Mesenchymal stem cell (in vitro differentiated cells and primary cell): ENCODE measurements at regions not wholly inside any gene's neighbourhood (a gene's known extent, or its start where the extent isn't known, plus 50 kb on each side); places are given as distances from the start of the nearest gene placed in this dataset.

Experiments used
- DNase-seq: peaks from one replicate; pipeline ENCODE4 v3.0.0-alpha.2; 2013
- H2AFZ ChIP-seq: one replicate; pipeline ENCODE4 v1.6.1; 2013; ENCODE audit warnings: low read depth, mild to moderate bottlenecking, control low read depth, inconsistent platforms, low read length, moderate library complexity
- H2AK5ac ChIP-seq: 2 replicates; pipeline ENCODE4 v1.6.1; 2013; ENCODE audit warnings: low read length, moderate library complexity, mild to moderate bottlenecking, inconsistent platforms; ENCODE audit not compliant: severe bottlenecking
- H2BK120ac ChIP-seq: one replicate; pipeline ENCODE4 v1.6.1; 2013; ENCODE audit warnings: low read depth, mild to moderate bottlenecking, inconsistent platforms, low read length, moderate library complexity
- H2BK12ac ChIP-seq, 2 experiments: one replicate each; pipeline ENCODE4 v1.6.1; 2013; ENCODE audit warnings: inconsistent platforms in 2 of 2, low read length in 2 of 2, mild to moderate bottlenecking in 2 of 2, moderate library complexity in 2 of 2, control low read depth in 1 of 2
- H2BK15ac ChIP-seq: one replicate; pipeline ENCODE4 v1.6.1; 2013; ENCODE audit warnings: mild to moderate bottlenecking, low read depth, inconsistent platforms; ENCODE audit not compliant: poor library complexity, severe bottlenecking
- H2BK5ac ChIP-seq: 2 replicates; pipeline ENCODE4 v1.6.1; 2013; ENCODE audit warnings: low read depth, mild to moderate bottlenecking, low read length, control low read depth, inconsistent platforms; ENCODE audit not compliant: poor library complexity, severe bottlenecking
- H3K14ac ChIP-seq, 2 experiments: one replicate each; pipeline ENCODE4 v1.6.1; 2013; ENCODE audit warnings: inconsistent platforms in 2 of 2, low read length in 2 of 2, control low read depth in 1 of 2, mild to moderate bottlenecking in 1 of 2, moderate library complexity in 1 of 2
- H3K18ac ChIP-seq, 2 experiments: one replicate each; pipeline ENCODE4 v1.6.1; 2013; ENCODE audit warnings: inconsistent platforms in 2 of 2, low read length in 2 of 2, control low read depth in 1 of 2, low read depth in 1 of 2, mild to moderate bottlenecking in 1 of 2
- H3K23ac ChIP-seq, 2 experiments: one replicate each; pipeline ENCODE4 v1.6.1; 2013; ENCODE audit warnings: inconsistent platforms in 2 of 2, low read length in 2 of 2, mild to moderate bottlenecking in 2 of 2, moderate library complexity in 2 of 2, control low read depth in 1 of 2
- H3K27ac ChIP-seq: 2 replicates; pipeline ENCODE4 v1.5.1; 2013; ENCODE audit warnings: mild to moderate bottlenecking, moderate library complexity, low read length, control low read depth, inconsistent platforms; ENCODE audit not compliant: poor library complexity, severe bottlenecking
- H3K27me3 ChIP-seq, 2 experiments: 2 replicates each; pipeline versions ENCODE4 v1.6.1 to v1.7.0; 2013; ENCODE audit warnings: low read length in 2 of 2, mild to moderate bottlenecking in 2 of 2, moderate library complexity in 2 of 2, control low read depth in 1 of 2, inconsistent platforms in 1 of 2; ENCODE audit not compliant: control insufficient read depth in 1 of 2, insufficient read depth in 1 of 2
- H3K36me3 ChIP-seq, 2 experiments: 2 replicates each; pipeline versions ENCODE4 v1.6.1 to v1.7.0; 2013; ENCODE audit warnings: low read length in 2 of 2, control low read depth in 1 of 2, inconsistent platforms in 1 of 2, low read depth in 1 of 2, mild to moderate bottlenecking in 1 of 2; ENCODE audit not compliant: insufficient read depth in 2 of 2, control insufficient read depth in 1 of 2
- H3K4ac ChIP-seq, 2 experiments: one replicate each; pipeline ENCODE4 v1.6.1; 2013; ENCODE audit warnings: inconsistent platforms in 2 of 2, low read length in 2 of 2, mild to moderate bottlenecking in 2 of 2, moderate library complexity in 2 of 2, control low read depth in 1 of 2, low read depth in 1 of 2
- H3K4me1 ChIP-seq: 2 replicates; pipeline ENCODE4 v1.6.1; 2013; ENCODE audit warnings: low read depth, low read length, control low read depth; ENCODE audit not compliant: control insufficient read depth, insufficient read depth
- H3K4me2 ChIP-seq: 2 replicates; pipeline ENCODE4 v1.6.1; 2013; ENCODE audit warnings: low read length, mild to moderate bottlenecking, inconsistent platforms; ENCODE audit not compliant: poor library complexity, severe bottlenecking
- H3K4me3 ChIP-seq, 2 experiments: 2 replicates each; pipeline versions ENCODE4 v1.5.1 to v1.7.0; 2013; ENCODE audit warnings: low read length in 2 of 2, mild to moderate bottlenecking in 2 of 2, control low read depth in 1 of 2, low read depth in 1 of 2; ENCODE audit not compliant: insufficient read depth in 1 of 2
- H3K79me1 ChIP-seq: replicated peaks from 2 replicates; pipeline ENCODE4 v1.6.1; 2013; ENCODE audit warnings: mild to moderate bottlenecking, control low read depth, low read length, inconsistent platforms; ENCODE audit not compliant: poor library complexity, severe bottlenecking
- H3K9ac ChIP-seq: 2 replicates; pipeline ENCODE4 v1.7.0; 2013; ENCODE audit warnings: mild to moderate bottlenecking, low read length, moderate library complexity
- H3K9me3 ChIP-seq: 2 replicates; pipeline ENCODE4 v1.7.0; 2013; ENCODE audit warnings: mild to moderate bottlenecking, low read length; ENCODE audit not compliant: control insufficient read depth
- H4K8ac ChIP-seq: one replicate; pipeline ENCODE4 v1.6.1; 2013; ENCODE audit warnings: inconsistent platforms, mild to moderate bottlenecking, low read length, moderate library complexity
- H4K91ac ChIP-seq: one replicate; pipeline ENCODE4 v1.6.1; 2013; ENCODE audit warnings: mild to moderate bottlenecking, low read length, inconsistent platforms
- WGBS: methylation state at CpG from one replicate; pipeline ENCODE4 v1.1.7; 2013; ENCODE audit warnings: mixed read lengths; 5-methylcytosine and 5-hydroxymethylcytosine counted together

DNA sequence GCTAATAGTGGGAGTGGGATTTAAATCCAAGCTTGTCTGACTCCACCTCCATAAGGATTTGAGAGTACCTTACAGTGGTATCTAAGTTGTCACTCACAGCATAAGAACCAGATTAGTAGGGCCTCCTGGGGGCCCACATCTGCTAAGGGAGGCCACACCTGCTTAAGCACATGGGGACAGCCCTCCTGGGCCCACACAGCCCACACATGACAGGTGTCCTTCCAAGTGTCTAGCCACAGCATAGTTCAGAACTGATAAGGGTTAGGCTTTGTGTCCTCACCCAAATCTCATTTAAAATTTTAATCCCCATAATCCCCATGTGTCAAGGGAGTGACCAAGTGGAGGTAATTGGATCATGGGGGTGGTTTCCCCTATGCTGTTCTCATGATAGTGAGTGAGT lies 186.0 kb upstream of the HMGA2 start:
- DNase-seq: no peak
- Histone ChIP-seq H2BK120ac (peak overlapping the region; percentile 11), H4K91ac (peak overlapping the region; percentile 5), H3K4me3 (no peak overlapping the region), H3K79me1 (no peaks in the 10 kb centered on the region), H3K14ac (no peak overlapping the region), H3K36me3 (no peaks in the 10 kb centered on the region), H3K27me3 (no peaks in the 10 kb centered on the region), H3K23ac (no peak overlapping the region), H3K9ac (no peak overlapping the region), H2AFZ (no peak overlapping the region), H2BK12ac (peak overlapping the region; percentile 32 to 88), H2BK5ac (no peak overlapping the region), H2AK5ac (no peak overlapping the region), H3K4ac (peak overlapping the region in 1 of 2 experiments; percentile 12), H3K18ac (peak overlapping the region in 1 of 2 experiments; percentile 52), H3K4me2 (no peak overlapping the region), H3K27ac (no peak overlapping the region), H2BK15ac (no peak overlapping the region), H3K9me3 (no peaks in the 10 kb centered on the region), H3K4me1 (peaks cover 2% of the 10 kb centered on the region), H4K8ac (peak overlapping the region; percentile 1)

DNA sequence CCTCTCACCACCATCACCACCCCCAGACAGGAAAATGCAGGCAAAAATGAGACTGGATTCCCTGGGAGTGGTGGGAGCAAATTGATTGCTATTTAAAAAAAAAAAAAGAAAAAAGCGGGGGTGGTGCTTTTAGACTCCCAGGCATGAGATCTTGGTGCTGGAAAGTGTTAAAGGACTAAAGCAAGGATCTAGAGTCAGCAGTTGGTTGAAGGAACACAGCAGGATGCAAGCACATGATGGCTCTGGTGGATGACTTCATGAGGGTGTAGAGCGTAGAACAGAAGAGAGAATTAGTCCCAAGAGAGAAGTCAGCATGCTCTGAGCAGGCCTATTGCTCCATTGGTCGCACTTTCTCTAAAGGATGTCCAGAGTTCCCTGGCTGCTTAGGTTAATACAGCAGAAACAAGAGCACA lies 183.8 kb upstream of the HMGA2 start:
- peak overlapping the region; percentile 89 for H3K9ac ChIP-seq
- WGBS: 71% methylated on average over 3 of the region's 3 CpGs
- no peak overlapping the region for H3K4me2 ChIP-seq
- peak overlapping the region in 1 of 2 experiments; percentile 42 for H3K4me3 ChIP-seq
- DNase-seq: peak; percentile 60
- H3K14ac ChIP-seq: no peak overlapping the region
- no peak overlapping the region for H2AFZ ChIP-seq
- peak overlapping the region in 1 of 2 experiments; percentile 42 for H2BK12ac ChIP-seq
- no peak overlapping the region for H2AK5ac ChIP-seq
- H3K79me1 ChIP-seq: no peaks in the 10 kb centered on the region
- H3K18ac ChIP-seq: peak overlapping the region in 1 of 2 experiments; percentile 64
- peak overlapping the region in 1 of 2 experiments; percentile 42 for H3K4ac ChIP-seq
- H2BK15ac ChIP-seq: no peak overlapping the region
- no peak overlapping the region for H2BK5ac ChIP-seq
- H3K9me3 ChIP-seq: no peaks in the 10 kb centered on the region
- no peak overlapping the region for H2BK120ac ChIP-seq
- no peak overlapping the region for H3K27ac ChIP-seq
- H4K8ac ChIP-seq: no peak overlapping the region
- H4K91ac ChIP-seq: no peak overlapping the region
- no peaks in the 10 kb centered on the region for H3K27me3 ChIP-seq
- no peaks in the 10 kb centered on the region for H3K4me1 ChIP-seq
- H3K23ac ChIP-seq: no peak overlapping the region
- H3K36me3 ChIP-seq: no peaks in the 10 kb centered on the region

DNA sequence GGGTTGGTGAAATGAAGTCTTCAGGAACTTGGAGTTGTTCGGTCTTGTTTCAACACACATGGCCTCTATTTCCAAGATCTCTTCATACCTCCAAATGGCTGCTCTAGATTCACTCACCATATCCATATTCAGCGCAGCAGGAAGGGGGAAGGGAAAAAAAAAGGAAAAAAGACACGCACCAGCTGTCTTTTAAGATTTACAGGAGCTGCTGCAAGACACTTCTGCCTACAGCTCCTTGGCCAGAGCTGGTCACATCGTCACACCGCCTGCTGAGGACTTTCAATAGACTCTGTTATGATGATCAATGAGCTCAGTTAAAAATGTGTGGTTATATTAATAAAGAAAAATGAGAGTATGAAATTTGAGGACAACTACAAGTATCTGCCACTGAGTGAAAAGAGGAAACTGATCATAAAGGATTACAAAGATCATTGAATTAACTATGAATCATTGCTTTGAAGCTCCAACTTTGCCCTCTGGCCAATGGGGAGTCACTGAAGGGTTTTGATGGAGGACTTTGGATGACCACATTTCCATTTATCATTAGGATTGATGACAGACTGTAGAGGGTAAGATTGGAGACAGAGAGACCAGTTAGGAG lies 182.1 kb upstream of the HMGA2 start:
- H2AFZ ChIP-seq: no peak overlapping the region
- no peaks in the 10 kb centered on the region for H3K36me3 ChIP-seq
- no peak overlapping the region for H3K4me3 ChIP-seq
- H3K9ac ChIP-seq: peak overlapping the region; percentile 89
- H3K9me3 ChIP-seq: no peaks in the 10 kb centered on the region
- H3K4ac ChIP-seq: no peak overlapping the region
- 69% methylated on average over 4 of the region's 5 CpGs for WGBS
- no peak overlapping the region for H2BK15ac ChIP-seq
- no peak overlapping the region for H3K27ac ChIP-seq
- H2AK5ac ChIP-seq: no peak overlapping the region
- no peak overlapping the region for H3K23ac ChIP-seq
- no peaks in the 10 kb centered on the region for H3K4me1 ChIP-seq
- H3K18ac ChIP-seq: peak overlapping the region in 1 of 2 experiments; percentile 44
- H4K91ac ChIP-seq: no peak overlapping the region
- H3K27me3 ChIP-seq: no peaks in the 10 kb centered on the region
- peak overlapping the region in 1 of 2 experiments; percentile 1 for H2BK12ac ChIP-seq
- no peak overlapping the region for H2BK5ac ChIP-seq
- no peak overlapping the region for H3K14ac ChIP-seq
- no peak overlapping the region for H3K4me2 ChIP-seq
- no peaks in the 10 kb centered on the region for H3K79me1 ChIP-seq
- DNase-seq: no peak
- H4K8ac ChIP-seq: no peak overlapping the region
- H2BK120ac ChIP-seq: no peak overlapping the region

DNA sequence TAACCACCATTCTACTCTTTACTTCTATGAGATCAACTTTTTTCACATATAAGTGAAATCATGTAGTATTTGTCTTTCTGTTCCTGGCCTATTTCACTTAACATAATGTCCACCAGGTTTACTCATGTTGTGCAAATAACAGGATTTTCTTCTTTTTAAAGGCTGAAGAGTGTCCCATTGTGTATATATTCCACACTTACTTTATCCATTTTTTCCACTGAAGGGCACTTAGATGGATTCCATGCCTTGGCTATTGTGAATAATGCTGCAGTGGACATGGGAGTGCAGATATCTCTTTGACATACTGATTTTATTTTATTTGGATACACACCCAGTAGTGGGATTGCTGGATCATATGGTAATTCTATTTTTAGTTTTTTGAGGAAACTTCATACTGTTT lies 181.1 kb upstream of the HMGA2 start:
- DNase-seq: no peak
- no peak overlapping the region for H3K4me3 ChIP-seq
- no peak overlapping the region for H2BK5ac ChIP-seq
- no peak overlapping the region for H3K18ac ChIP-seq
- no peak overlapping the region for H2BK15ac ChIP-seq
- H2BK12ac ChIP-seq: no peak overlapping the region
- H3K27me3 ChIP-seq: no peaks in the 10 kb centered on the region
- H3K4me2 ChIP-seq: no peak overlapping the region
- H3K14ac ChIP-seq: no peak overlapping the region
- H3K9me3 ChIP-seq: no peaks in the 10 kb centered on the region
- H3K27ac ChIP-seq: no peak overlapping the region
- peaks cover 1% of the 10 kb centered on the region for H3K79me1 ChIP-seq
- H3K4ac ChIP-seq: no peak overlapping the region
- no peaks in the 10 kb centered on the region for H3K36me3 ChIP-seq
- no peak overlapping the region for H4K91ac ChIP-seq
- H2AK5ac ChIP-seq: no peak overlapping the region
- no peak overlapping the region for H2AFZ ChIP-seq
- H3K9ac ChIP-seq: peak overlapping the region; percentile 84
- H3K23ac ChIP-seq: no peak overlapping the region
- H2BK120ac ChIP-seq: no peak overlapping the region
- H3K4me1 ChIP-seq: no peaks in the 10 kb centered on the region
- H4K8ac ChIP-seq: no peak overlapping the region
